HCT116 (cell line): ENCODE measurements at regions not wholly inside any gene's neighbourhood (a gene's known extent, or its start where the extent isn't known, plus 50 kb on each side); places are given as distances from the start of the nearest gene placed in this dataset.

Source experiments
- ATAC-seq: fragments of 200-7000 bp; cut with Tn5 transposase; 2 replicates; pipeline ENCODE4 v1.9.1; 2020; ENCODE audit warnings: mild to moderate bottlenecking, moderate library complexity
- BruUV-seq: library from RNA; stranded (reverse); fragments of 400-500 nt; replicated peaks from 2 replicates; lab custom pipeline; 2021; lab: Mats Ljungman, UMichigan
- CTCF ChIA-PET: fragments of 300-600 bp; sonication (Branson Sonifier 250); formaldehyde crosslinking; loops from one replicate; lab custom pipeline; 2021; ENCODE audit warnings: antibody characterized with exemption; lab: Charles Lee
- POLR2A ChIA-PET: fragments of 300-600, 350-600 bp; sonication (Branson Sonifier 250); formaldehyde crosslinking; loops from one replicate; lab custom pipeline; 2021; ENCODE audit warnings: antibody characterized with exemption; lab: Charles Lee
- RAD21 ChIA-PET, 2 experiments: fragments of 300-600 bp; sonication (Branson Sonifier 250); formaldehyde crosslinking; loops; one replicate each; lab custom pipeline; 2023; ENCODE audit warnings: low total read pairs in 2 of 2; ENCODE audit not compliant: uncharacterized antibody in 2 of 2, unreplicated experiment in 2 of 2, low non-redundant PET in 1 of 2; lab: Charles Lee
- DNase-seq: peaks from one replicate; pipeline ENCODE4 v3.0.0-alpha.2; 2010; ENCODE audit warnings: low read depth, low spot score
- H2AFZ ChIP-seq: fragments of 200-600 bp; shearing (Covaris generic), sonication (generic); 2 replicates; pipeline ENCODE4 v1.6.1; 2017; ENCODE audit warnings: low read depth, mixed run types, mixed read lengths, antibody characterized with exemption, low read length; ENCODE audit not compliant: poor library complexity, severe bottlenecking
- H3K27ac ChIP-seq: 2 replicates; pipeline ENCODE4 v1.5.1; 2012; ENCODE audit warnings: low read depth, low read length
- H3K27me3 ChIP-seq: fragments of 200-600 bp; sonication (generic); 2 replicates; pipeline ENCODE4 v1.6.1; 2016; ENCODE audit warnings: mixed run types, low read length, mixed read lengths; ENCODE audit not compliant: insufficient read depth
- H3K36me3 ChIP-seq, 2 experiments: fragments of 200-500 bp in 1 of 2; fragments of 200-600 bp in 1 of 2; sonication (Bioruptor generic) in 1 of 2; sonication (generic) in 1 of 2; 2 replicates each; pipeline versions ENCODE4 v1.5.1 to v1.6.1; 2014 to 2016; ENCODE audit warnings: low read length in 2 of 2, inconsistent platforms in 1 of 2, mixed read lengths in 1 of 2, mixed run types in 1 of 2; ENCODE audit not compliant: insufficient read depth in 2 of 2, control insufficient read depth in 1 of 2
- H3K4me1 ChIP-seq, 2 experiments: fragments of 200-600 bp in 1 of 2; sonication (generic) in 1 of 2; 2 replicates each; pipeline versions ENCODE4 v1.5.1 to v1.6.1; 2012 to 2017; ENCODE audit warnings: low read length in 2 of 2, inconsistent platforms in 1 of 2, mild to moderate bottlenecking in 1 of 2, mixed read lengths in 1 of 2, mixed run types in 1 of 2, moderate library complexity in 1 of 2; ENCODE audit not compliant: insufficient read depth in 2 of 2, control insufficient read depth in 1 of 2
- H3K4me2 ChIP-seq: fragments of 200-600 bp; sonication (generic); 2 replicates; pipeline ENCODE4 v1.6.1; 2017; ENCODE audit warnings: mixed run types, low read length, mixed read lengths
- H3K4me3 ChIP-seq, 2 experiments: fragments of 200-600 bp in 1 of 2; sonication (generic) in 1 of 2; replicated peaks in 1 of 2; 2 replicates each; pipeline ENCODE4 v1.5.1; 2011 to 2016; ENCODE audit warnings: low read length in 2 of 2, control low read depth in 1 of 2, low read depth in 1 of 2, mild to moderate bottlenecking in 1 of 2, mixed read lengths in 1 of 2, mixed run types in 1 of 2
- H3K79me2 ChIP-seq: fragments of 200-600 bp; sonication (generic); 2 replicates; pipeline ENCODE4 v1.6.1; 2017; ENCODE audit warnings: mild to moderate bottlenecking, mixed run types, low read length, moderate library complexity, mixed read lengths; ENCODE audit not compliant: insufficient read depth
- H3K9ac ChIP-seq: fragments of 200-600 bp; sonication (generic); 2 replicates; pipeline ENCODE4 v1.6.1; 2016; ENCODE audit warnings: low read length, mixed read lengths
- H3K9me2 ChIP-seq: fragments of 200-600 bp; sonication (generic), shearing (Covaris generic); 2 replicates; pipeline ENCODE4 v1.6.1; 2017; ENCODE audit warnings: mixed run types, mild to moderate bottlenecking, moderate library complexity; ENCODE audit not compliant: insufficient read depth
- H3K9me3 ChIP-seq, 2 experiments: fragments of 200-500 bp in 1 of 2; fragments of 200-600 bp in 1 of 2; sonication (Bioruptor generic) in 1 of 2; sonication (generic) in 1 of 2; 2 replicates each; pipeline ENCODE4 v1.6.1; 2014 to 2017; ENCODE audit warnings: low read length in 2 of 2, mixed read lengths in 2 of 2, inconsistent platforms in 1 of 2, low read depth in 1 of 2, mild to moderate bottlenecking in 1 of 2, mixed run types in 1 of 2, moderate library complexity in 1 of 2; ENCODE audit not compliant: control insufficient read depth in 1 of 2, insufficient read depth in 1 of 2
- H4K20me1 ChIP-seq: fragments of 200-600 bp; sonication (generic), shearing (Covaris generic); 2 replicates; pipeline ENCODE4 v1.6.1; 2017; ENCODE audit warnings: mixed run types, mild to moderate bottlenecking, moderate library complexity; ENCODE audit not compliant: insufficient read depth
- CBX3 ChIP-seq: IDR thresholded peaks from 2 replicates; pipeline ENCODE4 v1.6.1; 2012; ENCODE audit warnings: low read depth
- CEBPB ChIP-seq: IDR thresholded peaks from 2 replicates; pipeline ENCODE4 v1.6.1; 2012; ENCODE audit warnings: low read depth
- CTCF ChIP-seq, 3 experiments: fragments of 200-600 bp in 1 of 3; sonication (generic) in 1 of 3; IDR thresholded peaks in 2 of 3; conservative IDR thresholded peaks in 1 of 3; 2 replicates each; pipeline ENCODE4 v1.5.1; 2012 to 2017; ENCODE audit warnings: low read depth in 2 of 3, low read length in 2 of 3, antibody characterized with exemption in 1 of 3, borderline replicate concordance in 1 of 3, control low read depth in 1 of 3, mild to moderate bottlenecking in 1 of 3, mixed read lengths in 1 of 3, mixed run types in 1 of 3, moderate library complexity in 1 of 3; ENCODE audit not compliant: insufficient read depth in 1 of 3
- JUND ChIP-seq: IDR thresholded peaks from 2 replicates; pipeline ENCODE4 v1.6.1; 2012
- RAD21 ChIP-seq: IDR thresholded peaks from 2 replicates; pipeline ENCODE4 v1.6.1; 2012; ENCODE audit warnings: low read depth, mild to moderate bottlenecking
- intact Hi-C: fragments of 100-400 bp; cut with micrococcal nuclease; formaldehyde crosslinking; loops from 2 replicates; pipeline ENCODE4 v1.10.0; 2022

GRCh38 chr7:81260152-81260551 is 341.3 kb upstream of the SEMA3C start:
- Histone ChIP-seq H3K4me3 (no peak overlapping the region), H4K20me1 (no peaks in the 10 kb centered on the region), H3K9ac (no peak overlapping the region), H2AFZ (no peak overlapping the region), H3K79me2 (no peaks in the 10 kb centered on the region), H3K9me3 (no peaks in the 10 kb centered on the region; a peak in 1 of 4 replicates), H3K27me3 (no peaks in the 10 kb centered on the region), H3K27ac (no peak overlapping the region), H3K36me3 (no peaks in the 10 kb centered on the region), H3K4me2 (no peak overlapping the region), H3K9me2 (no peaks in the 10 kb centered on the region), H3K4me1 (no peaks in the 10 kb centered on the region)
- DNase-seq (no peak), ATAC-seq (no peak)
- BruUV-seq = no TSS peak
- ChIA-PET RAD21 (no interaction called here), CTCF (no interaction called here), POLR2A (no interaction called here)
- intact Hi-C loops = no loop called here
- TF ChIP-seq CBX3 = peak; percentile 47; the same call in 1 of the 2 replicates
- TF ChIP-seq CEBPB = no peak

DNA sequence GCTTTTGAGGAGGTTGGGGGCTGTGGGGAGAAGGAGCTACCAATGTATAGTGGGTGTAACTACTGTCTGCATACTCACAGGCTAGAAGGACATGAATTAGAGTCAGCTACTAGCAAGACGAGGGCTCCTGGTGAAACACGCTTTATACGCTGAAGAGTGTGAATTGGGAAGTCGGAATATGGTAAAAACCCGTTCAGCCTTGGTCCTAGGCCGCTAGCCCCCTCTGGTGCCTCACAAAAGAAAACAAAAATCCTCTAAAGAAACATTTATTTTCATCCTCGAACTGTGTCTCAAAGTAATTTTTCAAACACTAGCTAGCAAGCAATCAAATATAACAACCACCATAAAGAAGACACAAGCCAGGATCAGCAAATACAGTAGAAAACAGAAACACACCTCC is 338.1 kb upstream of the SEMA3C start:
- Histone ChIP-seq H3K9ac (no peak overlapping the region), H3K36me3 (no peaks in the 10 kb centered on the region), H4K20me1 (no peaks in the 10 kb centered on the region), H3K27me3 (no peaks in the 10 kb centered on the region), H3K4me2 (no peak overlapping the region), H2AFZ (no peak overlapping the region), H3K4me1 (no peaks in the 10 kb centered on the region), H3K9me3 (no peaks in the 10 kb centered on the region; a peak in 1 of 4 replicates), H3K9me2 (no peaks in the 10 kb centered on the region), H3K27ac (no peak overlapping the region), H3K79me2 (no peaks in the 10 kb centered on the region), H3K4me3 (no peak overlapping the region)
- ATAC-seq = no peak
- CTCF ChIA-PET = interaction anchor here (1.1 kb wide), 1 partner anchor 336 kb away, joined by 3 read pairs; no protein-coding TSS in a partner anchor
- RAD21 ChIA-PET = no interaction called here
- POLR2A ChIA-PET = no interaction called here
- DNase-seq = no peak
- TF ChIP-seq JUND (no peak), RAD21 (peak; percentile 49), CTCF (IDR thresholded peaks at IDR 0.05 in 2 of 3, conservative IDR thresholded peaks at IDR 0.05 in 1 of 3; ENCODE audit: borderline replicate concordance in 1 of 3, insufficient read depth in 1 of 3, low read depth in 2 of 3, low read length in 2 of 3) (peak in 2 of 3 experiments; percentile 2 to 17; a peak in 2 of 6 replicates)
- intact Hi-C loops = loop anchor here (5.0 to 10.0 kb wide), 2 partner anchors 340 to 562 kb away; partner anchors contain the start of gene SEMA3C
- no TSS peak for BruUV-seq
